ENCODE measurements at regions not wholly inside any gene's neighbourhood (a gene's known extent, or its start where the extent isn't known, plus 50 kb on each side); places are given as distances from the start of the nearest gene placed in this dataset.

DNA sequence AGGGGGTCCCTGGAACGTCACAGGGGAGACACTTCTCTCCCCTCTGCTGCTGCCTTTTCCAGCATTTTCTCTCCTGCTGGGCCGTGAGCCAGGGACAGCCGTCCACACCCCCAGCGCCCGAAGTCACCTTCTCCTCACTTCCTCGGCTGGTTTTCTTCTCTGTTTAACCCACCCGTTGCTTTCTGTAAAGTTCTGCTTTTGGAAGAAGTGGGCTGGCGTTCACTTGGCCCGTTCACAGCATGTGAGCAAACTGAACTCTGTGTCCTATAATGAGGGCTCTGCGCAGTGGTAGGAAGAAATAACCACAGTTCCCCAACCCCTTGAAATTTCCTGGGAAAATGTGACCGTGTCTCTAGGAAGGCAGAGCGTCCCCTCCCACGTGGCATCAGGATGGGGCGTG lies 187.0 kb upstream of the HDAC4 start:
- no peak for DNase-seq (ENCODE audit: low spot score)

DNA sequence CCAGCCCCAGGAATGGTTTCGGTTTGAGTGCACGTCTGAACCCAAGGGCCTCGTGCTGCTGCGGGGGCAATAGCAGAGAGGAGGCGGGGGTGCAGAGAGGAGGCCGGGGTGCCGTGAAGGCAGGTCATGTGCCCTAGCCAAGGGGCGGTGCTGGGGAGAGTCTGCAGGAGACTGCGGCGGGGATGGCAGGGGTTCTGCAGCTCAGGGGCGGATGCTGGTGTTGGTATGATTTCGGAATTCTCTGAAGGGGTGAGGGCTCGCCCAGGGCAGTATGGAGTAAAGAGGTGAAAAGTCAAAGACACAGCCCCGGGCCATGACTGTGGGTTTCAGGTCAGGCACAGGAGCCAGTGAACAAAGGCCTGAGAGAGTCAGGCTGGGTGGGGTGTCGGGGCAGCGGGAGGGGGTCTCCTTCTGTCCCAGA lies 186.5 kb upstream of the HDAC4 start:
- DNase-seq (ENCODE audit: low spot score) = no peak

DNA sequence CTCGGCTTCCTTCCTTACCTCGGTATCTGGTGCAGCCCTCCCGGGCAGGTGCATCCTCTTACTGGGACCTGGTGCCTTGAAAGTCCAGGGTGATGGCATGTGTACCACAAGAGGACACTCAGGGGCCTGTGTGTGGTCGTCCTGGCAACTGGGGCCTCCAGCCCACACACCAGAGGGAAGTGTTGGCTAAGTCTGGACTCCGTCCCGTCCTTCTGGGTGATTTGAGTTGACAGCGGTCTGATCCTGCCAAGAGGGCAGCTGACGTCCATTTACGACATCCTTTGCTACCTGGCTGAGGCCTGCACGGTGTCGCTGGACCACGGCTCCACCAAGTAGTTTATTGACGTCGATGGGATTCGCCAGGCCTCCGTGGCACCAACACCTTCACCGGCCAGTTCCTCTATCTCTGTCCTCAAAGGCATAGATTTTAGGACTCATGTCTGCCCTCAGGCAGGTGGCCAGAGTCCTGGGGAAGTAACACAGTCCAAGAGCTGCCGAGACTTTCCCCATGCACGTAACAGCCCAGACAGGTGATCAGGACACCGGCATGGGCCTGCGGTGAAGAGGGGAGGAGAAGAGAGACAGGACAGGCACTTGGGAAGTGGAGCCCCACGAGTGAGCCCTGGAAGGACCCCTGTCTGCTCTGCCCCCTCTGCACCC lies 186.0 kb upstream of the HDAC4 start:
- no peak for DNase-seq (ENCODE audit: low spot score)

DNA sequence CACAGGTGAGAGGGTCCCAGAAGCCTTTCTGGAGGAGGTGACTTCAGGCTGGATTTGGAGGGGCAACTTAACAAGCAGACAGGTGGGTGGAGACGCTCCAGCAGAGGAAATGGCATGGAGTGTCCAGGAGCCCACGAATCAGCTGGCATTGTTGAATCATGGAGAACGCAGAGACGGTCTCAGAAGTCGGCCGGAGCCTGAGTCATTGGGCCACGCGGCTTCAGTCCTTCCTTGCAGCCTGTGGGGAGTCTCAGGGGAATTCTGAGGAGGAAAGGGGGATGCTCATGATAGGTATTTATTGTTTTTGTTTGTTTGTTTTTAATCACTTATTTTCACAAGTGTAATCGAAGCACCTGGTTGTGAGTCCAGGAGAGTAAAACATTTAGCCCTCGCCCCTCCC lies 184.6 kb upstream of the HDAC4 start:
- DNase-seq (ENCODE audit: low spot score) = no peak

DNA sequence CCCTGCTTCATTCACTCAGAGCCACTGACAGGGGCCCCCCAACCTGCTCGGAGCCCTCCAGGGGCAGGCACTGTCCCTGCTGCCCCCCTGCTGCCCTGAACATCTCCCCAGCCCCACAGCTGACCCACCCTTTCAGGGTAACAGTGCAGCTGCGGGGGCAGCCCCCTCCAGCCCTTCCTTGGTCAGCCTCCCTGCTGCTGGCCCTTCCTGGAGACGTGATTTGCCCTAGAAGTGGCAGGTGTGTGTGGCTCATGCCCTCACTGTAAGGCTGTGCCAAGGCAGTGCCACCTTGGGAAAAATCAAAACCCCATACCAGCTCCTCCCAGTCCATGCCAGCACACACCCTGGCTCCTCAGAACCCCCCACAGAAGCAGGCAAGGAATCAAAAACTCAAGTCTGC lies 184.2 kb upstream of the HDAC4 start:
- no peak for DNase-seq (ENCODE audit: low spot score)

DNA sequence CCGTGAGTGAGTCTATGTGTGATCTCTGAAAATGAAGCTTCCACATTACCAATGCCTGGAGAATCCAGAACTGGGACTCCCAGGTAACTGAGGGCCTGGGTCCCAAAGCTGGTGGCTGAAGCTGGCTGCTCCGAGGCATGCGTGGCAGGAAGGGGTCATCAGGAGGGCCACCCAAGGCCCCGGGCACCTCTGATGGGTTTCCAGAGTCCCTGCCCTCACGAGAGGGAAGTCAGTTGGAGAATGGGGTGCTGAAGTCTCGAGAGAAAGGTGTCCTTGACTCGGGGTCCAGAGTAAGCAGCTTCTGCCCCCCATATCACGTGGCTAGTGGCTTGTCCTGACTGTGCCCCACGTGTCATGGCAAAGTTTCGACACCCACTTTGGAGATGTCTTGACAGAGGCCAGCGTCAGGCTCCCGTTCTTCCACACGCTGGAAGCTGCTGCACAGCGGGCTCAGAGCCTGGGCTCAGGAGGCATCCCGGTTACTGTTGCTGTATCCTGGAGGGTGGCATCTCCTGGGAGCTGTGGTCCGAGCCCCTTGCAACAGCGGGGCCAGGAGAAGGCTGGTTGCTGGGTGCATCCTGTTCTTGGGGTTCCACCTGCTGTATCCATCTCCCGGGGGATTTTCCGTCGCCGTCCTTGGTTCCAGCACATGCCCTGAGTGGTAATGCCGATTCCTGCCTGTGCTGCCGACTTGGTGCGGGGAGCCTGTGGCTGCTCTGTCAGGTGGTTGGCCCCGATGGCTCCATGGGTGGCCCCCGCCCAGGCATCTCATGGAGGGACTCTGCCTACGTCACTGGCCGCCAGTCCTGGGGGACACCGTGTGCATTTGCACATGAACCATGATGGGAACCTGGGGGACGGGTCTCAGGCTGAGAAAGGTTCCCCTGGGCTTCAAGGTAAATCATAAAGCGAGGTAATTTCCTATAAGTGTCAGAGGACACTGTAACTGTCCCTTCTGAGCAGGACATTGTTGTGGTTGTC lies 183.3 kb upstream of the HDAC4 start:
- no peak for DNase-seq (ENCODE audit: low spot score)

DNA sequence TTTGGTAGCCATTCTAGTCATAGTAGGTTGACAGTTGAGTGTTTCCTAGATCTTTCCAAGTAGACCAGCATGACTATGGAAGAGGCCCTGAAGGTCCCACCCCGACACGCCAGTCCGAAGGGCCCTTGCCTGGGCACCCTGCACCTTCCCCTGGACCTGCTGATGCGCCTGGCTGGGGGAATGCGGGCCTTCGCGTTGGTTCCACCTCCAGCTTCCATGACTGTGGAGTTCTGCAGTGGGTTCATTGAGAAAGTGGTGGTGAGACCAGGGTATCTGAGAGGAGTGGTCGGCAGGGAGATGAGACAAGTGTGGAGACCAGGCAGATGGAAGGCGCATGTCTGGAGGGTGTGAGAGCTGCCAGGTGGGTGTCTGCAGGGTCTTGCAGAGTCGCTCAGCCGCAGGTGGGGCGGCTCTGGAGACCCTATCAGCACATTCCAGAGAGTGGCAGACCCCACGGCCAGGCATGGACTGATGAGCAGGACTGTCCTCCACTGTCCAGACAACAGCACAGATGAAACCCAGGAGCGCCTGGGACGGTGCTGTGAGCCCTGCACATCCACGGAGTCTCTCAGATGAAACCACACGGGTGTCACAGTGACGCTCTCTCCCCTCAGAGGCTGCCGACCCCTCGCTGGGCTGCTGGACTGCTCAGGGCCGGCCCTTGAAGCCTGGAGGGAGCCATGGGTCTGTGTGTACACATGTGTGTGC lies 182.5 kb upstream of the HDAC4 start:
- no peak for DNase-seq (ENCODE audit: low spot score)

DNA sequence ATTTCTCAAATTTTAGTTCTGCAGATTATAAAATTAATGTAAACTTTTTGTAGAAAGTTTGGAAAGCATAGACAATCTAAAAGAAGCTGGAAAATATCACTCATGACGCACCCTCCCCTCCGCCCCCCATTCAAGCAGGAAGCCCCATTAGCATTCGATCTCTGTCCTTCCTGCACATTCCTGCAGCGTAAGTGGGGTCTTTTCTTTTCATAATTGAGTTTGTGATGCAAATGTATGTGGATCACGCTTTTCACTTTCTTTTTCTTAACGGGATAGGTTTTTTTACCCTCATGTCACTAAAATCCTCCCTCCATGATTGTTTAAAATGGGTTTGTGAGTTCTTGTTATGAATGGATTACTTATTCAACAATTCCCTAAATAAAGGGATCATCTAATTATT lies 181.7 kb upstream of the HDAC4 start:
- DNase-seq (ENCODE audit: low spot score) = no peak

DNA sequence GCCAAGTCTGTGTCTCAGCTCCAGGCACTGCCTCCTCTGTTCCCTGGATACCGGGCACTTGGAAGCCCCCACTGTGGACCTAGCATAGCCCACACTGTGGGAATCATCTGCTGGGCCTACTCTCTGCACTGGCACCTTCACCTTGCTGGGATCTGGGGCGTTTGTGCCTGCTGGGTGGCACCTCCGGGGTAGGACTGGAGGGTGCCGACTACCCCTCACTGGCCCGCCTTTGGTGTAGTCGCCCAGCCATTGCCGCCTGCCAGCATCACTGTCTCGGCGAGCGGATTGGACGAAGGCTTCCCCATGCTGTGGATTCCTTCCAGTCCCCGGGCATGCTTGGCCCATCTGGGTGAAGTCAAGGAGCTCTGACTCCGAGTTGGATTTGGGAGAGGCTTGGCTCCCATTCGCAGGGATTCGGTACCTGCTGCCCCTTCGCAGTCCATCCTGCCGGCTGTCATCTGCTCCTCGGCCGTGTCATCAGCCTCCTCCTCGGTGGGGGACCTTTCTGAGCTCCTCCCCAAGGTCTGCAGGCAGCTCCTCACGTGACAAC lies 180.6 kb upstream of the HDAC4 start:
- no peak for DNase-seq (ENCODE audit: low spot score)

DNA sequence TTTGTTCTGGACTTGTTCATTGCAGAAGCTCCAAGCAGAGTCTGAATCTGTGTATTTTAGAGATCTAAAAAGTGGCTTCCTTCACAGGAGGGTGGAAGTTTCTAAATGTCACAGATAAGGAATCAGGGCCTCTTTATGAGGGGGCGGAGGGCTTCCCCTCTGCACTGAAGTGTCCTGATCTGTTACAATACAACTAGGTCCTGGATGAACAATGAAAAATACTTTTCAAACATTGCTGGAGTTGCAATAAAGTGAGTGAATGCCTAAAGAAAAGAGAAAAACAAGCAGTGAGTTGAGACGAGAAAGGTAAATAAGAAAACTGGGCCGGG lies 179.3 kb upstream of the HDAC4 start:
- no peak for DNase-seq (ENCODE audit: low spot score)

DNA sequence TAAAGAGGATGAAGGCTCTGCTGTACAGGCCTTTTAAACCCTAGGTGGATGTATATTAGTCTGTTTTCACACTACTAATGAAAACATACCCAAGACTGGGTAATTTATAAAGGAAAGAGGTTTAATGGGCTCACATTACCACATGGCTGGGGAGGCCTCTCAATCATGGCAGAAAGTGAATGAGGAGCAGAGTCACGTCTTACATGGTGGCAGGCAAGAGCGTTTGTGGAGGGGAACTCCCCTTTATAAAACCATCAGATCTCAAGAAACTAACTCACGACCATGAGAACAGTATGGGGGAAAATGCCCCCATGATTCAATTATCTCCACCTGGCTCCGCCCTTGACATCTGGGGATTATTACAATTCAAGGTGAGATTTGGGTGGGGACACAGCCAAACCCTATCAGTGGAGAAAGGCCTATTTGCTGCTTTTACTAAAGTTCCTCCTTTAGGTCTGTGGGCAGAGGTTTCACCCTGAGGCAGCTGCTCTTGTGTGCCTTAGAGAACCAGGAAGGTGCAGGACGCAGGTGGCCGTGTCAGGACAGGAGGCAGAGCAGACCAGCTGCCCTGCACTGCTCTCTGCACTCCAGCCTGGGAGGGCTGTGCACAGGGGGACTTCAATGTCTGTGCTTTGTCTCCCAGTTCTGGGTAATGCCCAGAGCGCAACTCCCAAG lies 178.8 kb upstream of the HDAC4 start:
- no peak for DNase-seq (ENCODE audit: low spot score)

DNA sequence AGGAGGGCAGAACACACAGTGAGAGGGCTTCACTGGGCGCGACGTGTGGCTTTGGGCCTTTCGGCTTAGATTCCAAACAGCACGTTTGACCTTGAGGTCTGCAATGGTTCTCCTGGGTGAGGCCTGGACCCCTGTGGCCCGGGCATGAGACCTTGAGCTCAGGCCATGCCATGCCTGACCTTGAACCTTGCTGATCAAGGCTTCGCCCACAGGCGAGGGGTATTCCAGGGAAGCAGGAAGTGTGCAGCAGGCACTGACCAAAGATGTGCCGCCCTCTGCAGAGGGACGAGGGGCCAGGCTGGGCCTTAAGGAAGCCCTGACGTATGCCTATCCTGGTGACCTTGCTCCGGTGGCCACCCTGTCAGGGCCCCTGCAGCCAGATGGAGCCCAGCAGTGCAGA lies 178.3 kb upstream of the HDAC4 start:
- no peak for DNase-seq (ENCODE audit: low spot score)

DNA sequence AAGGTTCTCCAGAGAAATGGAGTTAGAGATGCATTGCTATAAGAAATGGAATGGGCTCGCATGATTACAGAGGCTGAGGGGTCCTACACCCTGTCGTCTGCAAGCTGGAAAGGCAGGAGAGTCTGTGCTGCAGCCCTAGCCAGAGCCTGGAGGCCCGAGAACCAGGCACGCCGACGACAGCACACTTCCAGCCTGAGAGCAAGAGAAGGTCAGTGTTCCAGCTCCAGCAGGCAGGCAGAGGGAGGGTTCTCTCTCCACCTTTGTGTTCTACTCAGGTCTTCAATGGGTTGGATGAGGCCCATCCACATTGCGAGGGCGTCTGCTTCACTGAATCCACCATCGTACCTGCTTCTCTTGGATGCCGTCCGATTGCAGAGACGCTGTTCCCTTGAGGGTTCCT lies 177.6 kb upstream of the HDAC4 start:
- DNase-seq (ENCODE audit: low spot score) = no peak

DNA sequence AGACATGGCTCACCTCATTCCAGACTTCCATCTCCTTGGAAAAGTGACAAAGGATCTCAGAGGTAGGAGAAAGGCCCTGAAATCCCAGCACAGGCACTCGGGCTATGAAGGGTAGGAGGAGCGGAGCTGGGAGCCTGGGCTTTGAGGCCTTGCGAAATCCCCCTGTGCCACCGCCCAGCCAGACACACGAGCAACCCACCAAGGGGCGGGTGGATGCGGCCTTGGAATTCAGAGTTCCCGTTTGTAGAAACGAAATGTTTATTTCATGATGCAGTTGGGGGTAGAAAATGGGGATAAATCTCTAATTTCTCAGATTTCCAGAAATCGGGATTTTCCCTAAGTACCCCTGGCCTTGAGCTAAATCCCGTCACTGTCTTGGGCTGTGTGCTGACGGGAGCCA lies 177.1 kb upstream of the HDAC4 start:
- no peak for DNase-seq (ENCODE audit: low spot score)

DNA sequence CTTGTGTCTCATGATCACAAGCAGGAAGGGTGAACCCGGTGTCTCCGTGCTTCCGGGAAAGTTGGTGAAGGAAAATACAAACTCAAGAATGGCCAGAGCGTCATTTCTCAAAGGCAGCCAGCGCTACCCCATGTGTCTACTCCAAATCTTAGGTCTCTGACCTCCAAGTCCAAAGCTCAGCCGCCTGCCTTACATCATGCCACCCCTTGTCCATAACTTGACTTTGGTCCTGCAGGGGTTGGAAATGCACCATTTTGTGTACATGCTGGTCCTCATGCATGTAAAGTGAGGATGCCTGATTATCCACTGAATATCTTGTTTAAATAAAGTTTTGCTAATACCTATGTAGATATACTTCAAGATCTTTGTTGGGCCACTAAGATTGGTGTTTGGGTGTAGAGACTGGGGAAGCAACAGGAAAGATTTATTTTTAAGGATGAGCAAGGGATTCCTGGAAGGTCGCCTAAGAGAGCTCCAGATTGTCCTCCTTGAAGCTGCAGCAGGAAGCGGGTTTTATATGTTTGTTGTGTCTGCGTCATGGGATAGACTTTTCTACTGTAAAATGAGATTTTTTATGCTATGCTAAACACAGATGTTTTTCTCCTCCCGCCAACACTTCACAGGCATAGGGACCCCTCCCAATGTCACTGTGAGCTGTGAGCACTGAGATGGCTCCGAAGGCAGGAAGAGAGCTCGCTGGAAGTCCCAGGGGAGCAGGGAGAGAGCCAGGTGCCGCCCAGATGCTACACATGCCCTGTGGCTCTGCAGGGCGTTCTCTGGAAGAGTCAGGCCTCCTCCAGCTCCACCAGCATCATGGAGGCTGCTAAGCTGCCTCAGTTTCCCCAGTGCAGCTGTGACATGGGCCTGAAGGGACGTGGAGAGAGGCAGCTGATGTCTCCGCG lies 176.2 kb upstream of the HDAC4 start:
- no peak for DNase-seq (ENCODE audit: low spot score)

DNA sequence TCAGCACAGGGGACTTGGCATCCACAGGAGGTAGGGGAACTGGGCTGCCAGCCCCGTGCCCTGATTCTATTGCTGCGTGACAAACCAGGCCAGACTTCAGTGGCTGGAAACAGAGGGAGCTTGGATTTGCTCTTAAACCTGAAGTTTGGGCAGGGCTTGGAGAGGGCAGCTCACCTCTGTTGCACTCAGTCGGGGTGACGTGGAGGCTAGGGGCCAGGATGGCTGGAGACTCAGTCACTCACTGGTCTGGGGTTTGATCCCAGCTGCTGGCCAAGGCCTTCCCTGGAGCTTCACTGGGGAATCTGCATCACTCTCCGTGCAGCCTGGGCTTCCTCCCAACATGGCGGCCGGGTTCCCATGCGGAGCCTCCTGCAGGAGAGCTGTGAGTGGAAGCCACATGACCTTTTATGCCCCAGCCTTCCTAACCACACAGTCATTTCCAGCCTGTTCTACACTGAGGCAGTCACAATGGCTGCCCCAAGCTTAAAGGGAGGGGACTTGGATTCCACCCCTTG lies 175.2 kb upstream of the HDAC4 start:
- no peak for DNase-seq (ENCODE audit: low spot score)

DNA sequence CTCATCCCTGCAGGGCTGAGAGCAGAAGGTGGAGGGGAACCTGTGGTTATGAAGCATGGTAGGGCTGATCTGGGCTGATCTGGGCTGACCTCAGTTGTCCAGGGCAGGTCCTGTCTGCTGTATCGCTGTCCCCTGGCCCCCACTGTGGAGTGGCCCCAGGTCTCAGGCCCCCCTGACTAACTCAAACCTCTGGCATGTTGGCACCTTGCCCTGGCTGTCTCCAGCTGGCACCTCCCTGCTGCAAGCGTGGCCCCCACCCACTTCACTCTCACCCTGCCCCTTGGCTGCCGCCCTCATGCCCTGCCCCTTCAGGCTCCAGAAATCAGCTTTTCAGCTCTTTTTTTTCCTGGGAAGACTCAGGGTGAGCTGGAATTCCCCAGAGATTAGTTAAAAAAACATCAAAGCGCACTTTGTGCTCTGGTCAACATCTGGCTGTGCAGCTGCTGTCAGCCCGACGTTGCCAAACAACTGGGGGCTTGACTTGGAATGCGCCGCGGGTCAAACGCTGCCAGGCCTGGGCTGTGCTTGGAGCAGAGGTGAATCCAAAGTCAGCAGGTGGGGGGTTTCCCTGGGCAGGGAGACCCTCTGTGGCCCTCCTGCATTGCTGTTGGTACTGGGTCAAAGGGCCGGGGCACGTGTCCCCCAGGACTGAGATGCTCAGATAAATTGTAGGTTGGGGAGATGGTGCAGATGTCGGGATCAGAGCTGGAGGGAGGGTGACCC lies 173.8 kb upstream of the HDAC4 start:
- DNase-seq (ENCODE audit: low spot score) = no peak

DNA sequence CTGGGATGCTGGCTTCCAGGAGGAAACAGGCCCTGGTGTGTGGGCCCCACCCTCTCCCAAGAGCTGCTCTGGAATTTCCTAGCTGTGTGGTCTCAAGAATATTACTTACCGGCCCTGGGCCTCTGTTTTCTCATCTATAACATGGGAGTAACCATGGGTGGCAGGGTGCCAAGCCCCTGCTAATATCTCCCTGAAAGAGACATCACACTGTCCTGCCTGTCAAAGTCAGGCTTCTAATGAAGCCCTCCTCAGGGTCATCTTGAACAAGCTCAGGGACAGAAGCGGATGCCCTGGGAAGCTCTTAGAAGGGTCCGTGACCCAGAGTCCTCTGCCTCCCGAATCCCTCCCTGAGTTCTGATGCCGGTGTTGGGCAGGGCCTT lies 173.2 kb upstream of the HDAC4 start:
- DNase-seq (ENCODE audit: low spot score) = no peak

DNA sequence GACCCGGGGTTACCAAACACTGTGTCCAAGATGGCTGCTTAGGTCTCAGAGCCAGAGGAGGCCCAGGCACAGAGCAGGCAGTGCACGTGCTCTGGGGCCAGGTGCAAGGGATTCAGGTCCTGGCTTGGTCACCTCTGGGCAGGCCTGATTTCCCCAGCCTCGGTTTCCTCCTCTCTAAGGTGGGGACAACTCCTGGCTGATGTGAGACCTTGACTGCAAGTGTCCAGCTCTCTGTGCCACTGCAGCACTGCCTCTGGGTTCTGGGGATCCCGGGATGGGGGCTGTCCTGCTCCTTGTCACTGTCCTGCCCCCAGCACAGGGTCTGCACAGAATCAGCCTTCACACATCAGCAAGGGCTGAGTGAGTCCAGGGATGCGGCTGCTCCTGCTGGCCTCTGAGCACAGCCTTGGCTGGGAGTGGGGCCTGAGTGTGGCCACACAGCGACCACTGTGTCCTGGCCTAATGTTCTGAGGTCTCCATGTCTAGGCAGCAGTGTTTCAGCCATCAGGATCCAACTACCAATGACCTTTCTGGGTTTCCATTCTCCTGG lies 170.2 kb upstream of the HDAC4 start:
- no peak for DNase-seq (ENCODE audit: low spot score)

All from SW480 (cell line).